Panc1 (cell line): ENCODE measurements at regions not wholly inside any gene's neighbourhood (a gene's known extent, or its start where the extent isn't known, plus 50 kb on each side); places are given as distances from the start of the nearest gene placed in this dataset.

Experiments
- POLR2AphosphoS5 ChIP-seq: IDR thresholded peaks from 2 replicates; pipeline ENCODE4 v1.6.1; 2012; ENCODE audit warnings: mild to moderate bottlenecking, low read depth, low read length, moderate library complexity
- TF ChIP-seq, protein P1 (sequence below): fragments of 450-650 bp; IDR thresholded peaks from 2 replicates; pipeline ENCODE4 v1.5.1; 2017; ENCODE audit warnings: mild to moderate bottlenecking
- TF ChIP-seq, protein P2 (sequence below), 2 experiments: IDR thresholded peaks; 2 replicates each; pipeline ENCODE4 v1.6.1; 2011 to 2012; ENCODE audit warnings: low read depth in 2 of 2, control low read depth in 1 of 2, low read length in 1 of 2, mild to moderate bottlenecking in 1 of 2, moderate library complexity in 1 of 2; ENCODE audit not compliant: insufficient read depth in 1 of 2

DNA sequence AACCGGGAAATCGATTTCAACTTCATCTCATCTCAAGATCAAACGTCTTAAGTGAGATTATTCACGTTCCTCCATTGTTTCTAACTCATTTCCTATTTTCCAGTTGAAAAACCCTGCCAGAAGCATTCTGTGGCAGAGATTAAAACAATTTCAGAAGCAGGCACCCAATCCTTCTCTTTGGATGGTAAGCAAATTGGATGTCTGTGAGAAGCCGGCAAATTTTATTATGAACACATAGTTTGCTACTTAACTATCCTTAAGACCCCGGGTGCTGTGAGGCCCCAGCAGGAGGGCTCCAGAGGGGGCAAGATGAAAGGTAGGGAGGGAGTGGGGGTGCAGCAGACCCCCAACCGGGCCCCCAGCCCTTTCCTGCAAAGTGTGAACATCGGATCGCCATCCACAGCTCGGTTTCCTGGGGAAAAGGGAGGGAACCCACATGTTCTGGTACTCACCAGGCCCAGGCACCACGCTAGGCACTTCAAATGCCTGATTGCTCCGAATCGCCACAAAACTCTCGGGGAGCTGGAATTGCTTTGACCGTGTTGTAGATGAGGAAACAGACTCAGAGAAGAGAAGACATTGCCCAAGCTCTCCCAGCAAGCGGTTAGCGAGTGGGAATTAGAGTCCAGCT lies 167.1 kb upstream of the MVB12B start:
- TF ChIP-seq, protein P1, sequence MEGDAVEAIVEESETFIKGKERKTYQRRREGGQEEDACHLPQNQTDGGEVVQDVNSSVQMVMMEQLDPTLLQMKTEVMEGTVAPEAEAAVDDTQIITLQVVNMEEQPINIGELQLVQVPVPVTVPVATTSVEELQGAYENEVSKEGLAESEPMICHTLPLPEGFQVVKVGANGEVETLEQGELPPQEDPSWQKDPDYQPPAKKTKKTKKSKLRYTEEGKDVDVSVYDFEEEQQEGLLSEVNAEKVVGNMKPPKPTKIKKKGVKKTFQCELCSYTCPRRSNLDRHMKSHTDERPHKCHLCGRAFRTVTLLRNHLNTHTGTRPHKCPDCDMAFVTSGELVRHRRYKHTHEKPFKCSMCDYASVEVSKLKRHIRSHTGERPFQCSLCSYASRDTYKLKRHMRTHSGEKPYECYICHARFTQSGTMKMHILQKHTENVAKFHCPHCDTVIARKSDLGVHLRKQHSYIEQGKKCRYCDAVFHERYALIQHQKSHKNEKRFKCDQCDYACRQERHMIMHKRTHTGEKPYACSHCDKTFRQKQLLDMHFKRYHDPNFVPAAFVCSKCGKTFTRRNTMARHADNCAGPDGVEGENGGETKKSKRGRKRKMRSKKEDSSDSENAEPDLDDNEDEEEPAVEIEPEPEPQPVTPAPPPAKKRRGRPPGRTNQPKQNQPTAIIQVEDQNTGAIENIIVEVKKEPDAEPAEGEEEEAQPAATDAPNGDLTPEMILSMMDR = no peak
- TF ChIP-seq, protein P2, sequence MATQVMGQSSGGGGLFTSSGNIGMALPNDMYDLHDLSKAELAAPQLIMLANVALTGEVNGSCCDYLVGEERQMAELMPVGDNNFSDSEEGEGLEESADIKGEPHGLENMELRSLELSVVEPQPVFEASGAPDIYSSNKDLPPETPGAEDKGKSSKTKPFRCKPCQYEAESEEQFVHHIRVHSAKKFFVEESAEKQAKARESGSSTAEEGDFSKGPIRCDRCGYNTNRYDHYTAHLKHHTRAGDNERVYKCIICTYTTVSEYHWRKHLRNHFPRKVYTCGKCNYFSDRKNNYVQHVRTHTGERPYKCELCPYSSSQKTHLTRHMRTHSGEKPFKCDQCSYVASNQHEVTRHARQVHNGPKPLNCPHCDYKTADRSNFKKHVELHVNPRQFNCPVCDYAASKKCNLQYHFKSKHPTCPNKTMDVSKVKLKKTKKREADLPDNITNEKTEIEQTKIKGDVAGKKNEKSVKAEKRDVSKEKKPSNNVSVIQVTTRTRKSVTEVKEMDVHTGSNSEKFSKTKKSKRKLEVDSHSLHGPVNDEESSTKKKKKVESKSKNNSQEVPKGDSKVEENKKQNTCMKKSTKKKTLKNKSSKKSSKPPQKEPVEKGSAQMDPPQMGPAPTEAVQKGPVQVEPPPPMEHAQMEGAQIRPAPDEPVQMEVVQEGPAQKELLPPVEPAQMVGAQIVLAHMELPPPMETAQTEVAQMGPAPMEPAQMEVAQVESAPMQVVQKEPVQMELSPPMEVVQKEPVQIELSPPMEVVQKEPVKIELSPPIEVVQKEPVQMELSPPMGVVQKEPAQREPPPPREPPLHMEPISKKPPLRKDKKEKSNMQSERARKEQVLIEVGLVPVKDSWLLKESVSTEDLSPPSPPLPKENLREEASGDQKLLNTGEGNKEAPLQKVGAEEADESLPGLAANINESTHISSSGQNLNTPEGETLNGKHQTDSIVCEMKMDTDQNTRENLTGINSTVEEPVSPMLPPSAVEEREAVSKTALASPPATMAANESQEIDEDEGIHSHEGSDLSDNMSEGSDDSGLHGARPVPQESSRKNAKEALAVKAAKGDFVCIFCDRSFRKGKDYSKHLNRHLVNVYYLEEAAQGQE (IDR thresholded peaks at IDR 0.05; ENCODE audit: insufficient read depth in 1 of 2, low read depth in 2 of 2, low read length in 1 of 2) = no peak
- TF ChIP-seq POLR2AphosphoS5 = no peak
